Peyer's patch (tissue), 4 donors: ENCODE measurements at regions not wholly inside any gene's neighbourhood (a gene's known extent, or its start where the extent isn't known, plus 50 kb on each side); places are given as distances from the start of the nearest gene placed in this dataset.

Source experiments
- DNase-seq, 3 donors: peaks; one replicate each; pipeline ENCODE4 v3.0.0-alpha.2; 2017 to 2019
- H3K27ac ChIP-seq, 4 donors: fragments of 200-600 bp; sonication (generic); one replicate each; pipeline ENCODE4 v1.5.1; 2016 to 2019
- H3K27me3 ChIP-seq, 2 donors: fragments of 200-600 bp; sonication (generic); one replicate each; pipeline ENCODE4 v1.5.1; 2019
- H3K36me3 ChIP-seq, 3 donors: fragments of 200-600 bp; sonication (generic); one replicate each; pipeline ENCODE4 v1.5.1; 2016 to 2019
- H3K4me1 ChIP-seq, 4 donors: fragments of 200-600 bp; sonication (generic); one replicate each; pipeline ENCODE4 v1.5.1; 2016 to 2019
- H3K4me3 ChIP-seq, 4 donors: fragments of 200-600 bp; sonication (generic); 1 replicate in 3 of 4; 2 replicates in 1 of 4; pipeline ENCODE4 v1.5.1; 2016 to 2019; ENCODE audit warnings: mild to moderate bottlenecking in 1 of 4
- H3K9me3 ChIP-seq, 4 donors: fragments of 200-600 bp; sonication (generic); one replicate each; pipeline ENCODE4 v1.5.1; 2016 to 2019; ENCODE audit warnings: mild to moderate bottlenecking in 1 of 4
- POLR2A ChIP-seq, 2 donors: fragments of 450-650 bp; IDR thresholded peaks; one replicate each; pipeline ENCODE4 v1.5.1; 2017; ENCODE audit warnings: antibody characterized with exemption in 2 of 2, mild to moderate bottlenecking in 2 of 2, moderate library complexity in 2 of 2
- TF ChIP-seq, protein P1 (sequence below), 6 experiments: fragments of 450-650 bp in 4 of 6; fragments of 200-600 bp in 2 of 6; sonication (generic) in 1 of 6; IDR thresholded peaks; one replicate each; pipeline ENCODE4 v1.5.1; 2017 to 2019; ENCODE audit warnings: antibody characterized with exemption in 6 of 6, mild to moderate bottlenecking in 3 of 6, moderate library complexity in 1 of 6

DNA sequence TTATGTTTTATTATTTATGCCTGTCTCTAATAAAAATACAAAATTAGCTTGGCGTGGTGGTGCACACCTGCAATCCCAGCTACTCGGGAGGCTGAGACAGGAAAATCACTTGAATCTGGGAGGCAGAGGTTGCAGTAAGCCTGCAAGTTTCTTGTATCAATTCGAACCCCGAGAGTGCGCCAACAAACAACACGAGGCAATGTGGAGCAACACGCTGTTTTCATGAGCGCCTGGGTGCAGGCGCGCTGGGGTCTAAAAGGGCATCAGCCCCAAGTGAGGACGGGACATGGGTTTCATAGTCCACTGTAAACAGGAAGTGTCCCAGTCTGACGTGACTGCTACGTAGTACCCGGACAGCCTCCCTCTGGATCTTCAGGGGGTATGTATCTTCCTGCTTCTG is 1634.6 kb upstream of the AGA start:
- Histone ChIP-seq H3K27ac (no peak overlapping the region), H3K36me3 (no peaks in the 10 kb centered on the region), H3K4me1 (no peaks in the 10 kb centered on the region), H3K9me3 (no peaks in the 10 kb centered on the region), H3K4me3 (no peak overlapping the region), H3K27me3 (no peaks in the 10 kb centered on the region)
- DNase-seq: peak in 1 of 3 donors; percentile 34
- no peak for TF ChIP-seq POLR2A (IDR thresholded peaks at IDR 0.05)
- TF ChIP-seq, protein P1, sequence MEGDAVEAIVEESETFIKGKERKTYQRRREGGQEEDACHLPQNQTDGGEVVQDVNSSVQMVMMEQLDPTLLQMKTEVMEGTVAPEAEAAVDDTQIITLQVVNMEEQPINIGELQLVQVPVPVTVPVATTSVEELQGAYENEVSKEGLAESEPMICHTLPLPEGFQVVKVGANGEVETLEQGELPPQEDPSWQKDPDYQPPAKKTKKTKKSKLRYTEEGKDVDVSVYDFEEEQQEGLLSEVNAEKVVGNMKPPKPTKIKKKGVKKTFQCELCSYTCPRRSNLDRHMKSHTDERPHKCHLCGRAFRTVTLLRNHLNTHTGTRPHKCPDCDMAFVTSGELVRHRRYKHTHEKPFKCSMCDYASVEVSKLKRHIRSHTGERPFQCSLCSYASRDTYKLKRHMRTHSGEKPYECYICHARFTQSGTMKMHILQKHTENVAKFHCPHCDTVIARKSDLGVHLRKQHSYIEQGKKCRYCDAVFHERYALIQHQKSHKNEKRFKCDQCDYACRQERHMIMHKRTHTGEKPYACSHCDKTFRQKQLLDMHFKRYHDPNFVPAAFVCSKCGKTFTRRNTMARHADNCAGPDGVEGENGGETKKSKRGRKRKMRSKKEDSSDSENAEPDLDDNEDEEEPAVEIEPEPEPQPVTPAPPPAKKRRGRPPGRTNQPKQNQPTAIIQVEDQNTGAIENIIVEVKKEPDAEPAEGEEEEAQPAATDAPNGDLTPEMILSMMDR (IDR thresholded peaks at IDR 0.05): no peak

DNA sequence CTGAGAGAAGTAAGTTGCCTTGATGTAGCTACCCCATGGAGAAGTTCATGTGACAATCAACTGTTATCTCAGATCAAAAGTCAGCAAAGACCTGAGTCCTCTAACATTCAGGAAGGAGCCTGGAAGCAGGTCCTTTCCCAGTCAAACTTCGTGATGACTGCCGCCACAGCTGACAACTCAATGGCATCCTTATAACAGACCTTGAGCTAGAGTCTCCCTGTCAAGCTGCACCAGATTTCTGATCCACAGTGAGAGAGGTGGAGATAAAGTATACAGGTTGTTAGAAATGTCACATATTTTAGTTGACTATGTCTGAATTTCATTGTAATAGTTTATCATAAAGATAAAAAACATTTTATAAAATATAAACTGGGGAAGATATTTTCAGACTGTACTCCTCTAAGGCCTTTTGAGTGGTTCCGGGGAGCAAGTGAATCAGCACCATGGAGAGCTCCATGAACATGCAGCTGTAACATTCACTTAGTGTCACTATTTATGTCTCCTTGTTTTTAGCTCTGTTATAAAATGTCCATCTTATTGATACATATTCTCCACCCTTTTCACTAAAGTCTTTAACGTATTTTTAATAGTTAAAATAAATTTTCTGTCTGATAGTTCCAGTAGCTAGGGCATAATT is 1653.5 kb upstream of the AGA start:
- no peak for DNase-seq
- peaks cover 0 to 2% (median 0%) of the 10 kb centered on the region in 4 donors for H3K9me3 ChIP-seq
- H3K36me3 ChIP-seq: no peaks in the 10 kb centered on the region
- H3K27me3 ChIP-seq: no peaks in the 10 kb centered on the region
- no peak overlapping the region for H3K4me3 ChIP-seq
- H3K4me1 ChIP-seq: no peaks in the 10 kb centered on the region
- TF ChIP-seq, protein P1 (IDR thresholded peaks at IDR 0.05): no peak
- TF ChIP-seq POLR2A (IDR thresholded peaks at IDR 0.05): no peak
- no peak overlapping the region for H3K27ac ChIP-seq

DNA sequence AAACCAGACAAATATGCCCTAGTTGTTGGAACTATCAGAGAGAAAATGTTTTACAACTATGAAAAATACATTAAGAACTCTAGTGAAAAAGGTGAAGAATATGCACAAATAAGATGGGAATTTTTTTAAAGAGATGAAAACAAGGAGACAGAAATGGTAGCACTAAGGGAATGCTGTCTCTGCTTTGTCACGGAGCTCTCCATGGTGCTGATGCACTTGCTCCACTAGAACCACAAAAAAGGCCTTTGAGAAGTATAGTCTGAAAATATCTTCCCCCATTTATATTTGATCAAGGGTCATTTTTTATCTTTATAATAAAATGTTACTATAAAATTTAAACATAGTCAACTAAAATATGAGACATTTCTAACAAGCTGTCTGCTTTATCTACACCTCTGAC is 1655.5 kb upstream of the AGA start:
- H3K9me3 ChIP-seq: peaks cover 0 to 2% (median 0%) of the 10 kb centered on the region in 4 donors
- no peak overlapping the region for H3K4me3 ChIP-seq
- no peak for TF ChIP-seq POLR2A (IDR thresholded peaks at IDR 0.05)
- TF ChIP-seq, protein P1 (IDR thresholded peaks at IDR 0.05): no peak
- H3K36me3 ChIP-seq: no peaks in the 10 kb centered on the region
- H3K4me1 ChIP-seq: no peaks in the 10 kb centered on the region
- H3K27ac ChIP-seq: no peak overlapping the region
- H3K27me3 ChIP-seq: no peaks in the 10 kb centered on the region
- DNase-seq: no peak

DNA sequence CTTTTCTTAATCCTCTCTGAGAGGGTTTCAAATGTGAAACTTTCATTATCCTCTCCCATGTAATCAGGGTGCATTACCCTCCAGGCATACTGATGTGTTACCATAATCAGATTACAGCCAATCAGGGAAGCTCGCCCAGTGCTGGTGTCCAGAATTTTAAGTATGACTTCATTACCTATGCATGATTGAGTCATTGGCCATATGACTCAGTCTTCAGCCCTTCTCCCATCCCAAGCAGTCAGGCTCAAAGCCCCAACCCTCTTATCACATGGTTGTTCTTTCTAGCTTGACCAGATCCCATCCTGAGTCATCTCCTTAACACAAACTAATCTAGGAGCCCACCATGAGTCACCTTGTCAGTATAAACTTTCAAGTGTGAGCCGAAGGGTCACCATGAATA is 1668.1 kb upstream of the AGA start:
- TF ChIP-seq, protein P1 (IDR thresholded peaks at IDR 0.05): no peak
- no peak for TF ChIP-seq POLR2A (IDR thresholded peaks at IDR 0.05)
- Histone ChIP-seq H3K9me3 (peaks cover 0 to 2% (median 0%) of the 10 kb centered on the region in 4 donors), H3K27ac (no peak overlapping the region), H3K27me3 (no peaks in the 10 kb centered on the region), H3K4me1 (no peaks in the 10 kb centered on the region), H3K4me3 (no peak overlapping the region), H3K36me3 (no peaks in the 10 kb centered on the region)
- DNase-seq: no peak

DNA sequence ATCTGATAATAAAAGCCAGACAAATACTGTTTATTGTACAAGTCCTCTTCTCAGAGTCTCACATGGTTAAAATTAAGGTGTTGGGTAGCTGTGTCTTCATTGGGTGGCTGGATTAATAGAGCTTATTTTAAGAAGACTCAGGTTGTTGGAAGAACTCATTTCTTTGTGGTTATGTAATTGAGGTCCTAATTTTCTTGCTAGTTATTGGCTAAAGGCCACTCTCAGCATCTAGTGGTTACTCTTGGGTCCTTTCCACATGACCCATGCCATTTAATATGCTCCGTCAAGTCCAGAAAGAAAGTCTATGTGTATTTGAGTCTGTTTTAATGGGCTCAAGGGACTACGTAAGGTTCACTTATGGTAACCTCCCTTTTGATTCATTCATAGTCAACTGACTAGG is 1668.6 kb upstream of the AGA start:
- Histone ChIP-seq H3K4me1 (no peaks in the 10 kb centered on the region), H3K36me3 (no peaks in the 10 kb centered on the region), H3K27me3 (no peaks in the 10 kb centered on the region), H3K27ac (no peak overlapping the region), H3K4me3 (no peak overlapping the region), H3K9me3 (peaks cover 0 to 2% (median 0%) of the 10 kb centered on the region in 4 donors)
- no peak for TF ChIP-seq POLR2A (IDR thresholded peaks at IDR 0.05)
- no peak for DNase-seq

DNA sequence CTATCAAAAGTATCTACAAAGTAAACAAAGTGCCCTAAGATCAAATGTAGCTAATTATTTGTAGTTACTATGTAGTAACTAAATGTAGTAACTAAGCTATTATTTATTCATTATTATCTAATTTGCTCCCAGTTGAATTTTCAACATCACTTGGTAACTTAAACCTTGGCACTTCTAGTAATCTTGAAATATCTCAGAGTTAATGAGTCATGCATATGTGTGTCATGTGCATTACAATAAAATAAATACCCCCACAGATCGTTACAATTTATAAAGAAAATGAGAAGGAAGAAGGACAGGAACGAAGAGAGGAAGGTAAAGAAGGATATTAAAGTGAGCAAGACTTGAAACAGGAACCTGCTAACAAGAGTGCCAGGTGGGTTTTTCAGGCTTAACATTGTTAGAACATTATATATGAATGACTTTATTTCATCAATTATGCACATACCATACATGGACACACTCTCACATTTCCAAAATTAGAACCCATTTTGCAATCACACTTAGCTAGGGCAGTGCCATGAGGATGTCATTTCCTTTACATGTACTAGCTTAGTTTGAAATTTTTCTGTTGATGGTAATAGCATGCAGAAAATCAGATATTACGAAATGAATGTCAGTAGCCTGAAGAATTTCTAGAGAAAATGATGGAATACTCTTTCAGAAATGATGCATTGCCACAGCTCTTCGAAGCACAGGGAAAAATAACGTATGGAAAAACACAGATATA is 1670.4 kb upstream of the AGA start:
- H3K4me1 ChIP-seq: no peaks in the 10 kb centered on the region
- H3K9me3 ChIP-seq: no peaks in the 10 kb centered on the region
- H3K27ac ChIP-seq: no peak overlapping the region
- H3K36me3 ChIP-seq: no peaks in the 10 kb centered on the region
- H3K4me3 ChIP-seq: no peak overlapping the region
- no peaks in the 10 kb centered on the region for H3K27me3 ChIP-seq
- TF ChIP-seq POLR2A (IDR thresholded peaks at IDR 0.05): no peak
- TF ChIP-seq, protein P1 (IDR thresholded peaks at IDR 0.05): no peak
- no peak for DNase-seq
